GM19023 (cell line): ENCODE measurements at regions not wholly inside any gene's neighbourhood (a gene's known extent, or its start where the extent isn't known, plus 50 kb on each side); places are given as distances from the start of the nearest gene placed in this dataset.
A peak's percentile ranks its signal among the peaks of the same experiment; 100 is the strongest.

Experiments used
- ATAC-seq: cut with Tn5 transposase; IDR thresholded peaks from one replicate; pipeline ENCODE4 v1.9.1; 2021; ENCODE audit warnings: mild to moderate bottlenecking, moderate library complexity; ENCODE audit not compliant: unreplicated experiment

DNA sequence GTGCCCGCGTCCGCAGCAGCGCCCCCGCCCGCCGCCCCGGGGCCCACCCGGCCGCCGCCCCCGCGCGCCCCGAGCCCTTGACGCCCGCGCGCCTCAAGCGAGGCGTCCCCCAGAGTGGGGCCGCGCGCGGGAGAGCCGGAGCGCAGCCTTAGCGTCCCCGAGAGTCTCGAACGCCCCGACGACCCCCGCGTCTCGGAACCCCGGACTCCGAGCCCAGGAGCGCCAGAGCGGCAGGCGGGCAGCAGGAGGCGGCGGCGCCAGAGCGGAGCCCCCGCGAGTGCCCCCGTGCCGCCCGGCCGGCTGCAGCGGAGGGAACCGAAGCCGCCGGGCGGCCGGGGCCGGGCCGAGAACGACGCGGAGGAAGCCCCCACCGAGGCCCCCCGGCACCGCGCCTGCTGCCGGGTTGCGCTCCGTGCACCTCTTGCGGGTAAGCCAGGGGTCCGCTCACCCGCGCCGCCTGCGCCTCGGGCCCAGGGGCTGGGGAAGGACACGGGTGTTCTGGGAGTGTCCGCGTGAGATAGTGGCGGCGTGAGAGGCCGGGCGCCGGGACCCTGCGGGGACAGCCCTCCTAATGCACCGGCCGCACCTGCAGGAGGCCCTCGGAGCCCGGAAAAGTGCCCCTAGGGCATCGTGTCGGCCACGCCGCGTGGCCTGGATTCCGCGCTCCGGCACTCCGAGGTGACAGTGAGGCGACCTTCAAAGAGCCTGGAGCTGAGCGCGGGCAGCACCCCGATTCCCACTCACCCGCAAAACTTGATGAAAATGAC lies 52.0 kb upstream of the ULK4 start:
- ATAC-seq: peak; percentile 14

DNA sequence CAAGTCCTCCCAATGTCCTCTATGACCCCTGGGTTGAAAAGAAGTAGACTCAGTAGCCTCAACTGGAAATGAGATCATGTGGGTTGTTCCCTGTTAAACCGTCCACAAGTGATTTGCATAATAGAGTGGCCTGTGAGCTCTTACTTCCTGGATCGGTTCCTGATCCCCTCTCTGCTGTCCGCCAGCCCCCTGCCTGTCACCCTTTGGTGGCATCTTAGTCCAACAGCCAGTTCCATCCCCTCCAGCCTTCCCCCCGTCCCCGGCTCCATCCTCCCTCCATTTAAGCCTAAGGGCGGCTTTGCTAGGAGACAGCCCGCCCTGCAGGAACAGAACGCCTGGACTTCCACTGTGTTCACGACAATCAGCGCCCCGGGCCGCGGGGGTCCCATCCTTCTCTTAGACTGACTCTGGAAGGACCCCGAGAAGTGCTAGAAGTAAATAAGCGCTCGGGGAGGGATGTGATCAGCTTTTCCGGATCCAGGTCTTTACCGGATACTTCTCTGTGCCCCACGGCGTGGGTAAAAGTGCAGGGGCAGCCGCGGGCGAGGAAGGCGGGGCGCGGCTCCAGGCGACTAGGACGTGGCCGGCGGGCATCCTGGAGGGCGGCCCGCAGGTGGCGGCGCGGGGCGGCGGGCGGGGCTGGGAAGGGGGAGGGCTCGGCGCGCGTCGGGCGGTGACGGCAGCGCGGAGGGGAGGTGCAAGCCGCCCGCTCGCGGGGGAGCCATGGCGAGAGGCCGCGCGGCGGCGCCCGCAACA lies 51.2 kb upstream of the ULK4 start:
- ATAC-seq: peak; percentile 76

DNA sequence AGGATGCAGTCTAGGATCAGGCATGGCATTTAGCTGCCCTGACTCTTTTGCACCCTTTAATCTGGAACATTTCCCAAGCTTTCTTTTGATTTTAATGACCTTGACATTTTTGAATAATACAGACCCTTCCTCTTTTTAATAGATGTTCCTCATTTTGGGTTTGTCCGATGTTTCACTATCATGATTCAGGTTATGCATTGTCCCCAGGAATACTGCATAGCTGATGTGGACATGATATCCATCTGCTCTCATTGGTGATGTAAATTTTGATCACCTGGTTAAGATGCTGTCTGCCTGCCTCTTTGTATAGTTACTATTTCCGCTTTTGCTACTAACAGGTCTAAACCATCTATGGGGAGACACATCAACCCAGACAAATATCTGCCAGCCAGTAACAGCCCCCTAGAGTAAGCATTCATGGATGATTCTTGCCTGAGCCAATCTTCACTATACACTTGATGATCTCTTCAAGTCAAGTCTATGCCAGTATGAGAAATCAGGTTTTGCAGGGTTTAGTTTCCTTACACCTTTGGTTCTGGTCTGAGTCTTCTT lies 50.6 kb upstream of the ULK4 start:
- ATAC-seq: peak; percentile 11
